SH-SY5Y (cell line): ENCODE measurements at regions not wholly inside any gene's neighbourhood (a gene's known extent, or its start where the extent isn't known, plus 50 kb on each side); places are given as distances from the start of the nearest gene placed in this dataset.

ENCODE experiments used
- GATA2 ChIP-seq: IDR thresholded peaks from 2 replicates; pipeline ENCODE4 v1.6.1; 2011; ENCODE audit warnings: mild to moderate bottlenecking, low read depth, low read length
- GATA3 ChIP-seq: IDR thresholded peaks from 2 replicates; pipeline ENCODE4 v1.6.1; 2011; ENCODE audit warnings: low read depth, mild to moderate bottlenecking, low read length, moderate library complexity

- TF ChIP-seq GATA3 (no peak), GATA2 (no peak)
Measured at GRCh38 chr20:7629880-7630279, 310.4 kb downstream of the HAO1 start.
